Ovary (tissue), 3 donors: ENCODE measurements at regions not wholly inside any gene's neighbourhood (a gene's known extent, or its start where the extent isn't known, plus 50 kb on each side); places are given as distances from the start of the nearest gene placed in this dataset.

ENCODE experiments used
- EP300 ChIP-seq: sonication (generic); formaldehyde crosslinking; IDR thresholded peaks from one replicate; pipeline ENCODE4 v1.6.1; 2017; ENCODE audit warnings: antibody characterized with exemption
- POLR2A ChIP-seq: fragments of 450-650 bp; IDR thresholded peaks from one replicate; pipeline ENCODE4 v1.6.1; 2017; ENCODE audit warnings: antibody characterized with exemption, mild to moderate bottlenecking, moderate library complexity
- TF ChIP-seq, protein P1 (sequence below), 3 donors: fragments of 450-650 bp in 2 of 3; fragments of 200-600 bp in 1 of 3; IDR thresholded peaks; one replicate each; pipeline versions ENCODE4 v1.5.1 to v1.8.0; 2016 to 2022; ENCODE audit warnings: antibody characterized with exemption in 3 of 3, mild to moderate bottlenecking in 1 of 3
- donor health status: DM: no; HTN: no; CAD: no.

GRCh38 chr10:21441625-21442024 lies 83.9 kb downstream of the SKIDA1 start:
- TF ChIP-seq, protein P1, sequence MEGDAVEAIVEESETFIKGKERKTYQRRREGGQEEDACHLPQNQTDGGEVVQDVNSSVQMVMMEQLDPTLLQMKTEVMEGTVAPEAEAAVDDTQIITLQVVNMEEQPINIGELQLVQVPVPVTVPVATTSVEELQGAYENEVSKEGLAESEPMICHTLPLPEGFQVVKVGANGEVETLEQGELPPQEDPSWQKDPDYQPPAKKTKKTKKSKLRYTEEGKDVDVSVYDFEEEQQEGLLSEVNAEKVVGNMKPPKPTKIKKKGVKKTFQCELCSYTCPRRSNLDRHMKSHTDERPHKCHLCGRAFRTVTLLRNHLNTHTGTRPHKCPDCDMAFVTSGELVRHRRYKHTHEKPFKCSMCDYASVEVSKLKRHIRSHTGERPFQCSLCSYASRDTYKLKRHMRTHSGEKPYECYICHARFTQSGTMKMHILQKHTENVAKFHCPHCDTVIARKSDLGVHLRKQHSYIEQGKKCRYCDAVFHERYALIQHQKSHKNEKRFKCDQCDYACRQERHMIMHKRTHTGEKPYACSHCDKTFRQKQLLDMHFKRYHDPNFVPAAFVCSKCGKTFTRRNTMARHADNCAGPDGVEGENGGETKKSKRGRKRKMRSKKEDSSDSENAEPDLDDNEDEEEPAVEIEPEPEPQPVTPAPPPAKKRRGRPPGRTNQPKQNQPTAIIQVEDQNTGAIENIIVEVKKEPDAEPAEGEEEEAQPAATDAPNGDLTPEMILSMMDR (IDR thresholded peaks at IDR 0.05), result no peak
- no peak for TF ChIP-seq POLR2A
- no peak for TF ChIP-seq EP300
